ENCODE measurements at regions not wholly inside any gene's neighbourhood (a gene's known extent, or its start where the extent isn't known, plus 50 kb on each side); places are given as distances from the start of the nearest gene placed in this dataset.

DNA sequence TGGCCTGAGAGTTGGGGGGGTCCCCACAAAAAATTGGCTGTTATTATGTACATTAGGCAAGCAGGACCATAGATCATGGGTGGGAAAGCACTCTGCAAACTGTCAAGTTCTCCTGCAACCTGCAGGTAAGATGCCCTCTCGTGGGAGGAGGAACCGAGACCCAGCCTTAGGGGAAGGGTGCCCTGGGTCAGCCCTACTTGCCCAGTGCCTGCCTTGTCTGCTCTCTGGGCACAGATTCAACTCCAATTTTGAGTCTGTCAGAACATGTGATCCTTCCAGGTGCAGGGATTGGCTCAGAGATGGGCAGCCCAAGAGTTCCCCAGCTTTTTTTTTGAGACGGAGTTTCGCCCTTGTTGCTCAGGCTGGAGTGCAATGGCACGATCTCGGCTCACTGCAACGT, 99.2 kb downstream of the PLXNA1 start:
- Histone ChIP-seq H3K4me3 (replicated peaks in 1 of 3; ENCODE audit: insufficient read depth in 1 of 3, low read depth in 1 of 3, low read length in 3 of 3) (no peak overlapping the region), H4K20me1 (replicated peaks; ENCODE audit: control insufficient read depth, extremely low read depth, insufficient read depth, low read length) (no peaks in the 10 kb centered on the region), H3K36me3 (ENCODE audit: control insufficient read depth in 2 of 2, extremely low read depth in 1 of 2, insufficient read depth in 2 of 2, low read length in 2 of 2) (no peaks in the 10 kb centered on the region), H2AFZ (ENCODE audit: low read depth, low read length) (no peak overlapping the region), H3K27me3 (ENCODE audit: control insufficient read depth in 2 of 2, insufficient read depth in 2 of 2, low read length in 2 of 2) (no peaks in the 10 kb centered on the region), H3K79me2 (ENCODE audit: control insufficient read depth, insufficient read depth, low read length) (no peaks in the 10 kb centered on the region), H3K27ac (ENCODE audit: insufficient read depth, low read depth, low read length) (no peak overlapping the region), H3K9ac (replicated peaks; ENCODE audit: extremely low read depth, insufficient read depth, low read length) (no peak overlapping the region), H3K9me3 (replicated peaks; ENCODE audit: control insufficient read depth, insufficient read depth, low read length) (no peaks in the 10 kb centered on the region), H3K4me2 (ENCODE audit: insufficient read depth, low read length) (no peak overlapping the region), H3K9me1 (replicated peaks; ENCODE audit: control insufficient read depth, extremely low read depth, insufficient read depth, low read length) (no peaks in the 10 kb centered on the region), H3K4me1 (ENCODE audit: control insufficient read depth, extremely low read depth, insufficient read depth, low read length) (no peaks in the 10 kb centered on the region)
- intact Hi-C loops (cut with micrococcal nuclease) (no loop called here), dilution Hi-C loops (cut with MboI; ENCODE audit: extremely low pct_ligation_motif_present, low sequenced_read_pairs) (no loop called here)
- FAIRE-seq (no peak), DNase-seq (ENCODE audit: low read depth, low spot score) (no peak)
- CTCF ChIA-PET, result no interaction called here
- POLR2A ChIA-PET, result no interaction called here
- no TSS peak for BruUV-seq (replicated peaks)
- TF ChIP-seq, protein P1, sequence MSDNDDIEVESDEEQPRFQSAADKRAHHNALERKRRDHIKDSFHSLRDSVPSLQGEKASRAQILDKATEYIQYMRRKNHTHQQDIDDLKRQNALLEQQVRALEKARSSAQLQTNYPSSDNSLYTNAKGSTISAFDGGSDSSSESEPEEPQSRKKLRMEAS (IDR thresholded peaks at IDR 0.05; ENCODE audit: insufficient read depth, insufficient read length), result no peak
- TF ChIP-seq POLR2AphosphoS5 (IDR thresholded peaks at IDR 0.05; ENCODE audit: insufficient read depth, low read depth, low read length) (no peak), EZH2 (IDR thresholded peaks at IDR 0.05; ENCODE audit: borderline replicate concordance, low read depth, low read length, severe bottlenecking) (no peak), GATA2 (IDR thresholded peaks at IDR 0.05; ENCODE audit: insufficient read depth, insufficient read length, low read depth, low read length) (no peak), CTCF (IDR thresholded peaks at IDR 0.05; ENCODE audit: extremely low read depth in 1 of 2, insufficient read depth in 1 of 2, low read depth in 1 of 2, low read length in 2 of 2) (no peak), POLR2A (IDR thresholded peaks at IDR 0.05; ENCODE audit: low read depth, low read length) (no peak), FOS (IDR thresholded peaks at IDR 0.05; ENCODE audit: borderline replicate concordance, insufficient read depth, low read length) (no peak), MYC (IDR thresholded peaks at IDR 0.05; ENCODE audit: low read depth, low read length) (no peak), JUN (IDR thresholded peaks at IDR 0.05; ENCODE audit: borderline replicate concordance, insufficient read depth, insufficient read length, low read depth) (no peak)
